HG02938 (cell line): ENCODE measurements at regions not wholly inside any gene's neighbourhood (a gene's known extent, or its start where the extent isn't known, plus 50 kb on each side); places are given as distances from the start of the nearest gene placed in this dataset.

Experiments used
- ATAC-seq: cut with Tn5 transposase; IDR thresholded peaks from one replicate; pipeline ENCODE4 v1.9.1; 2021; ENCODE audit warnings: mild to moderate bottlenecking, moderate library complexity; ENCODE audit not compliant: unreplicated experiment

DNA sequence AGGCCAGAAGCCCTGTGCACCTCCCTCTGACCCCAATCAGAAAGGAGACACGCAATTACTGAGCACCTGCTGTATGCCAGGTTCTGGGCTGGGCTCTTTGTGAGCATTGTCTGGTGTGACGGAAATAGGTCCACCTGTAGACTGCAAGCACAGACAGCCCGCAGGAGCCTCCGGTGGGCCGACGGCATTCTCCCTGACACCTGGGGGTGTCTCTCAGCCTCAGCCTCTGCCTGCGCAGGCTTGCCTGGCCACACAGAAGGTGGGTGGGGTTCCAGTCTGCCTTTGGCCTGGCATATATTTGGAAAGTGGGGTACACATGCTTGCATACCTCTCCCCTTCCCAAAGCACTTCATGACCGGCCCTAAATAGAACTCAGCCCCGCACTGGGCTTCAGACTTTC lies 129.3 kb downstream of the BUD13 start:
- ATAC-seq: no peak

GRCh38 chr11:116642902-116643301 lies 129.9 kb downstream of the BUD13 start:
- ATAC-seq: no peak

DNA sequence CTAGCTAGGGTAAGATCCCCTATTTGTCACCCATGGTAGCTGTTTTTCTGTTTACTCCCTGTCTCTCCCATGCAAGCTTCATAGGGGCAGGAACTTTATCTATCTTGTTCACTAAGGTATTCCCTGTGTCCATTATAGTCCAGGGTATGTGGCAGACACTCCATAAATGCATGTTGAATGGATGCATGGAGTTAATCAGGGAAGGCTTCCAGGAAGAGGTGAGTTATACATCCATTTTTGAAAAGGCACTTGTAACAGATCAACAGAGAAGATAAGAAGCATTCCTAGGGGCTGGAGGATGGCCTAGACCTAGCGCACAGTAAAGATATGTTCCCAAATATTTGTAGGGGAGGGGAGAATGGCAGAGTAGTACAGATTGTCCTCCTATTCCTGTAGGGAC lies 130.3 kb downstream of the BUD13 start:
- no peak for ATAC-seq

GRCh38 chr11:116641561-116642045 lies 131.2 kb downstream of the BUD13 start:
- ATAC-seq: no peak

GRCh38 chr11:116640641-116641402 lies 132.0 kb downstream of the BUD13 start:
- no peak for ATAC-seq

- no peak for ATAC-seq
Observed at GRCh38 chr11:116638463-116638862, 134.3 kb downstream of the BUD13 start.

GRCh38 chr11:116637766-116638165 lies 135.0 kb downstream of the BUD13 start:
- no peak for ATAC-seq

GRCh38 chr11:116636341-116636929 lies 136.4 kb downstream of the BUD13 start:
- ATAC-seq: no peak

DNA sequence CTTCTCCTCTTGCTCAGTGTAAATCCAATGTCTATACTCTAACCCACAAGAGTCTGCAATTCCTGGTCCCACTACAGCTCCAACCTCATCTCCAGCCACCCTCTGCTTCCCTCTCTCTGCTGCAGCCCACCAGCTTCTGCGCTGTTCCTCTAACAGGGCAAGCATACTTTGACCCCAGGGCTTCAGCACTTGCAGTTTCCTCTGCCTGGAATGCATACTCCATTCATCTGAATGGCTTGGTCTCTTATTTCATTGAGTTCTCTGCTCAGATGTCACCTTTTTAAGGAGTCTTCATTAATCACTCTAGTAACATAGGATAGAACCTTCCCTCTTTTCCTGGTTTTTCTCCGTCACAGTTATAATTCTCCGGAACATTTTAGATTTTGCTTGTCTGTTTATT lies 141.6 kb downstream of the BUD13 start:
- no peak for ATAC-seq

- no peak for ATAC-seq
Observed at GRCh38 chr11:116618461-116618860, 154.3 kb downstream of the BUD13 start.

GRCh38 chr11:116615211-116615865 lies 157.4 kb downstream of the BUD13 start:
- ATAC-seq: no peak

DNA sequence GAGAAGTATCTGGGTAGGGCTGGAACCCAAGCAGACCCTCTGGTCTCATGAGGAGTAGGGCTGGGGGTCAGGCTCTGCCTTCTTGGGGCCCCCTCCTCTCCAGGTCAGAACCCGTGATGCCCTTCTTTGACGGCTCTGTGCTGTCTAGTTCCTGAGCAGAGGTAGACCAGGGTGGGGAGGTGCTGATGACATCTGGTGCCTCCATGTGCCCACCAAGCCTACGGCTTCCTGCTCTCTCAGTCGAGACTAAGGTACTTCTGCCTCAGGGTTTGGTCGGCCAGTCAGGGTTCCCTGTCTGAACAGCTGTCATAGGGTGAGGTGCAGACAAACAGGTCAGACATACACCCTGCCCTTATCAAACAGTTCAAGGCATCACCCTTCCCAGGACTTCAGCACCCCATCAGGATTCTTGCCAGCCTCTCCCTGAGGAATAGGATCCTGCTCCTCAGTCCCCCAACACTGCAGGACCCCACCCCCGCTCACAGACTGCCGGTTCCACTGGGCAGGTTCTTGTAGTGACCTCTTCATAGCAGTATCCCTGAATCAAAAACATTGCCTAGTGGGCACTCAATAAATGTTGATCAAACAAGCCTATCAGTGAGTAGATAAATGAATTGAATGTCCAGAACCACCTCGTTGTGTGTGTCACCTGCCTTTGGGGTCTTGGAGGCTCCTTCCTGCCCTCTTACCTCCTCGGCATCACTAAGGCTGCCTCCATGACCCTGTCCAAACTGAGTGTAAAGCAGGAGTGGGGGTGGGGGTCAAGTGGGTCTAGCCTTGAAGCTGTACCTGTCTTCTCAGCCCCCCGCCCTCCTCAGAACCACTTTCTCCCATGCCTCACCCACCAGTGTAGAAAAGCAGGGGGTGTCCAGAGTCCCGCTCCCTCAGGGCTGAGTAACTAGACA lies 158.2 kb downstream of the BUD13 start:
- ATAC-seq: no peak

- ATAC-seq: no peak
Observed at GRCh38 chr11:116613206-116613875, 159.4 kb downstream of the BUD13 start.

DNA sequence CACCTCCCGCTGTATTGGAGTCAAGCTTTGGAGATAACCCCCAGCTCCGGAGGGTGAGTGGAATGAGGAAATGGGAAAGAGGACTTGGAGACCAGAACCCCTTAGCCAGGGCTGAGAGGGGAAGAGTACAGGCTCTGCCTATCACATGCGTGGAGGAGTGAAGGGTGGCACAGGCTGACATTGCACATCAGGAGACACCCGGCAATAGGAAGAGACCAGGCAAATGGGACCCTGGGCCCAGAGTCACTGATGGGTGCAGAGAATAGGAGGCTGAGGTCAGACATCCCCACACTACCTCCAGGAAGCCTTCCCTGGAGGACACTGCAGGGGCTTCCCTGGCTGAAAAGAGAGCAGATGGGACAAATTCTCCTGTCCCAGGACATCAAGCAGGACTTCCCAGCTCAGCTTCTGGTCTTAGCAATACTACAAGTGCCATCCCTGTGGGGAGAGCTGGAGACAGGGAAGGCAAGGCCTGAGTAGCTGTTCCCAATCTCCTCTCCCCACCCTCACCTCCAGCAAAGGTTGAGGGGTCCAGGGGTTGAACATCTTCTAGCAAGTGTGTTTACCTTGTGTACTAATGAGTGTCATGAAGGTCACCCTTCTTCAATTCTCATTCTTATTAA lies 160.7 kb downstream of the BUD13 start:
- ATAC-seq: no peak

GRCh38 chr11:116610190-116610589 lies 162.6 kb downstream of the BUD13 start:
- ATAC-seq: no peak

DNA sequence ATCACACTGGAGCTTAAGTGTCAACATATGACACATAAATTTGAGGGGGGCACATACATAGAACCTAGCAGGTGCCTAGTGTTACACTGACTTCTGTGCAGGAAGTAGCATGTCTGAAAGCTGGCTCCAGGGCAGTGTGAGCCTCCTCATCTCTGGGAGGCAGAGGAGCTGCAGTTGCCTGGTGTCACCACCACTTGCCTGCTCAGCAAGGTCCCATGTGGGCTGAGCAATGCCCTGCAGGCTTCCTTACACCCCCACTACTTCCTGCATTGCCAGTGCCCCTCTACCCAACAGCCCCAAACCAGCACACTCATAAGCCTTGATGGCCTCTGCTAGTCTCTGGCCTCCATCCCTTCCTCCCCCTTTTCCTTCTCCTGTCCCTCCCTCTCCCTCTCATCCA lies 165.8 kb downstream of the BUD13 start:
- ATAC-seq: no peak

- no peak for ATAC-seq
Observed at GRCh38 chr11:116605543-116606459, 167.0 kb downstream of the BUD13 start.

DNA sequence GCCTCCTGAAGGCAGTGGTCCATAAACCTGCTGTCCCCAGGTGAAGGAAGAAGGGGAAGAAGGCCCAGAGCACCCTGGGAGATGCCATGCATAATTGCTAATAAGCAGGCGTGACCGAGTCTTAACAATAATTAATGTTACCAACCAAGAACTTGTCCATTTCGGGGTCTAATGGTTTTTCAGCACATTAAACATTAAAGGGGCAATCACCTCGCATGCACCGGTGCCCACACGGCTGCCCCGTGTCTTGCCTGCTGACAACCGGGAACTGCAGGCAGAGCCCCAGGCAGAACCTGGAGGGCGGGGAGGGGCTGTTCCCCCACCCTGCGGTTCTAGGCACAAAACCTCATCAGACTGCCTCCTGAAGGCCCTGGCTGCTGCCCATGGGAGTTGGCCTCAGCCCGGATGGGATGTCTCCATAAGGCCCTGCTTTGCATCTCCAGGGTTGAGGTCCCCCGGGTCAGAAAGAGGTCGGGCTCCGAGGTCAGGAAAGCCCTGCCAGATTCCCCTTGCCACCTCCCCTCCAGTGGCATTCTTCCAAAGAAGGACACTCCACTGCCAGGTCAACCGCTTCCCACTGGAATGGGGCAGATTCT lies 169.0 kb downstream of the BUD13 start:
- no peak for ATAC-seq

- no peak for ATAC-seq
Observed at GRCh38 chr11:116602637-116602942, 170.2 kb downstream of the BUD13 start.
